Adrenal gland (tissue), 5 donors: ENCODE measurements at regions not wholly inside any gene's neighbourhood (a gene's known extent, or its start where the extent isn't known, plus 50 kb on each side); places are given as distances from the start of the nearest gene placed in this dataset.

ENCODE experiments used
- CTCF ChIP-seq, 6 experiments: fragments of 450-650 bp in 4 of 6; fragments of 200-600 bp in 2 of 6; sonication (generic) in 1 of 6; IDR thresholded peaks; 1 replicate in 5 of 6; 2 replicates in 1 of 6; pipeline versions ENCODE4 v1.5.1 to v1.8.0; 2016 to 2021; ENCODE audit warnings: antibody characterized with exemption in 6 of 6, mild to moderate bottlenecking in 2 of 6, moderate library complexity in 1 of 6
- POLR2A ChIP-seq, 2 donors: fragments of 450-650 bp; IDR thresholded peaks; one replicate each; pipeline ENCODE4 v1.6.1; 2017; ENCODE audit warnings: antibody characterized with exemption in 2 of 2, mild to moderate bottlenecking in 2 of 2, moderate library complexity in 1 of 2
- donor health status: DM: no; HTN: no; CAD: no.

GRCh38 chr6:50147371-50147770 lies 97.6 kb upstream of the DEFB112 start:
- TF ChIP-seq CTCF (IDR thresholded peaks at IDR 0.05), result no peak
- no peak for TF ChIP-seq POLR2A (IDR thresholded peaks at IDR 0.05)
